Muscle of arm (tissue), 1 donor: ENCODE measurements at regions not wholly inside any gene's neighbourhood (a gene's known extent, or its start where the extent isn't known, plus 50 kb on each side); places are given as distances from the start of the nearest gene placed in this dataset.

Source experiments
- DNase-seq: peaks from one replicate; pipeline ENCODE4 v3.0.0-alpha.2; 2013

GRCh38 chr16:50469121-50469743 is 79.0 kb upstream of the NKD1 start:
- no peak for DNase-seq

- no peak for DNase-seq
Observed at GRCh38 chr16:50468749-50469078, 79.5 kb upstream of the NKD1 start.

- DNase-seq, result peak; percentile 7
Observed at GRCh38 chr16:50467943-50468748, 80.0 kb upstream of the NKD1 start.

DNA sequence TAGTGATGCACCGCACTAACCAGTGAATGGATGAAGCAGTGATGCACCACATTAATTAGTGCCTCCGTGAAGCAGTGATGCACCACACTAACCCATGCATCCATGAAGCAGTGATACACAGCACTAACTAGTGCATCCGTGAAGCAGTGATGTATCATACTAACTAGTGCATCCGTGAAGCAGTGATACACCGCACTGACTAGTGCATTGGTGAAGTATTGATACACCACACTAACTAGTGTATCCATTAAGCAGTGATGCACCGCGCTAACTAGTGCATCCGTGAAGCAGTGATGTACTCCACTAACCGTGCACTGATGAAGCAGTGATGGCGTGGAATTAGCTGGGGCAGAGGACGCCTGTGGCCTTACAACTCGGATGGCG is 80.6 kb upstream of the NKD1 start:
- no peak for DNase-seq

DNA sequence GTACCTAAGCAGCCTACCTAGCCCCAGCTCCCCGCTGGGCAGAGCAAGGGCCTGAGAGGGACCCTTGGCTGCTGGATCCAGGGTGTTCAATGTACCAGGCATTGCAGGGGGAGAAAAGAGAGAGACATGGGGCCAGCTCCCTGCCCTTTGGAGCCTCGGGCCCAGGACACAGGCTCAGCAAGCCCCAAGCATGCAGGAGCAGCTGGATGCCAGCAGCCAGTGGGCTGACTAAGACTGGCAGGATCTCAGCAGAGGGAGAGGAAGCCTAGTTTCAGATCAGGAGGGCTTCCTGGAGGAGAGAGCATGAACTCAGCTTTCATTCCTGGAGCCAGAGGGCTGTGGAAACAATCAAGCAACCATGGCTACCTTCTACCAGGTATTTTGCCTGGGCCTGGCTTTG is 82.0 kb upstream of the NKD1 start:
- DNase-seq, result no peak

DNA sequence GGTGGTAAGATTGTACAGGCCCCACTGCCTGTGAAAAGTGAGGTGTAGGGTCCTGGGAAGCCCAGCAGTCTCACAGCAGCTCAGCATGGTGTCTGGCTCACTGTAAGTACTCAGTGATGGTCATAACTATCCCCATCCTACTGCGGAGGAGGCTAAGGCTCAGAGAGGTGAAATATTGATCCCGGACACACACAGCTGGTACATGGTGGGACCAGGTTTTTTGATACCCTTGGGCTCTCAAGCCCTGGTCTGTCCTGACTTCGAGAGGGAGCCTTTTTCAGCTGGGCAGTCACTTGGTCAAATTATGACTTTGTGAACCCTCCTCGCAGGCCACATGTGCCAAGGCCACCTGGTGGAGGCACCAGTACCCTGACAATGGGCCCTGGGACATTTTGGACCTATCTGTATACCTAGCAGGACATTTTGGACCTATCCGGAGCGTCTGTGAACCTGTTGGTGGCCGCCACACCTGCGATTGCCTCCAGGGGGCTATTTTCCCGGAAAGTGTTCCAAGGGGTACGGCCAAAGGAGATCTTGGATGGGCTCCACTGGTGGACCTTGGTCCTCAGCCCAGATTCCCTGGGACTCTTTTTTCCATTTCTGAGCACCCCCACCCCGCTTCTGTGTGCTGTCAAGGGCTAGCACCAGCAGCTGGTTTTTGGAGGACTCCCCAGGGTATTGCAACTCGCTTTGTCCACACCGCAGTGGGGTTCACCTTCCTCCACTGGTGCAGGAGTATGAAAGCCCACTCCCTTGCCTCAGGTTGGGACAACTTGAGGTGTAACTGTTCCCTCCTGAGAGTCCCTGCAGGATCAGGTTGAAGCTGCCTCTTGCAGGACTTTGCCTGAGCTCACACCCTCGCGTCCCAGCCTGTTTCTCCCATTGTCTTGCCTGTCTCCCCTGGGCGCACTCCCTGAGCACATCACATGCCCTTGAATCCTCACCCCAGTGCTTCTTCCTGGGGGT is 83.6 kb upstream of the NKD1 start:
- no peak for DNase-seq

GRCh38 chr16:50463581-50464324 is 84.4 kb upstream of the NKD1 start:
- no peak for DNase-seq

DNA sequence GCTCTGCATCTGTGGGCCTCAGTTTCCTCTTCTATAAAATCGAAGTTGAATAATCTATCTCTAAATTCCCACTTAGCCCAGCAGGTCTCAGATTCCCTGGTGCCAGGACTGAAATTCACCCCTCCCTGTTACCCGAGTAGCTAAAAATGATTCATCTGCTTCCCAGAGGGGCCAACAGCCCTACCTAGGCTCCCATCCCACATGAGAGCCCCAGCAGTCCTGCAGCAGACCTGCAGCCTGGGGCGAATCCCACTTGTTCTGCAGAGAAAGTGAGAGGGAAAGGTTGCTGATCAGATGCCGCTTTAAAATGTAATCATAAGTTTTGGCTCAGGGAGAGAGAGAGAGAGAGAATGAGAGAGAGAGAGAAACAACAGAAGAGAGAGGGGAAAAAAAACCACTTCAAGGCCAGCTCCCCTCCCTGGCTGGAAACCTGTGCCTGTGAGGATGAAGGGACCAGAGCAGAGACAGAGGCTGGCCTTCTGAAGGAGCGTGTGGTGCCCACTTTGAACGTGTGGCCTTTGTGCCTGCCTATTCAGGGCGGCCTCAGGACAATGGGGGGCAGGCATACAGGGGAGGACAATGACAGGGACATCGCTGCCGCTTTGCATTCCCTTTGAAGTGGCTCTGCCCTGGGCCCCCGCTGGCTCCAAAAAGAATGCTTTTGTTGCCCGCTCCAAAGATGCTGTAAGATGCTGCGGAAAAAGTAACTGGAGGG is 85.2 kb upstream of the NKD1 start:
- DNase-seq, result no peak

- DNase-seq, result no peak
Observed at GRCh38 chr16:50461400-50461760, 86.8 kb upstream of the NKD1 start.

- DNase-seq, result no peak
Observed at GRCh38 chr16:50460538-50461399, 87.4 kb upstream of the NKD1 start.

GRCh38 chr16:50459496-50460080 is 88.6 kb upstream of the NKD1 start:
- DNase-seq, result no peak

GRCh38 chr16:50458667-50459495 is 89.3 kb upstream of the NKD1 start:
- DNase-seq, result no peak

DNA sequence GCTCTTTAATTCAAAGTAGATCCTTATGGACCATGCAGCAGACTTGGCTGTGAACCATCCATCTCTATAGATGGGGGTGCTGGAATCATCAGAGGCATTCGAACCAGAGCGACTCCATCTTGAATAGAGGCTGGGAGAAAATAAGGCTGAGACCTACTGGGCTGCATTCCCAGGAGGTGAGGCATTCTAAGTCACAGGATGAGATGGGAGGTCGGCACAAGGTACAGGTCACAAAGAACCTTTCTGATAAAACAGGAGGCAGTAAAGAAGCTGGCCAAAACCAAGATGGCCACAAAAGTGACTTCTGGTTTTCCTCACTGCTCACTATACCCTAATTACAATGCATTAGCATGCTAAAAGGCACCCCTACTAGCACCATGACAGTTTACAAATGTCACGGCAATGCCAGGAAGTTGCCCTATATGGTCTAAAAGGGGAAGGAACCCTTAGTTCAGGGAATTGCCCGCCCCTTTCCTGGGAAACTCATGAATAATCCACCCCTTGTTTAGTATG is 89.2 kb upstream of the BRD7 start:
- no peak for DNase-seq

DNA sequence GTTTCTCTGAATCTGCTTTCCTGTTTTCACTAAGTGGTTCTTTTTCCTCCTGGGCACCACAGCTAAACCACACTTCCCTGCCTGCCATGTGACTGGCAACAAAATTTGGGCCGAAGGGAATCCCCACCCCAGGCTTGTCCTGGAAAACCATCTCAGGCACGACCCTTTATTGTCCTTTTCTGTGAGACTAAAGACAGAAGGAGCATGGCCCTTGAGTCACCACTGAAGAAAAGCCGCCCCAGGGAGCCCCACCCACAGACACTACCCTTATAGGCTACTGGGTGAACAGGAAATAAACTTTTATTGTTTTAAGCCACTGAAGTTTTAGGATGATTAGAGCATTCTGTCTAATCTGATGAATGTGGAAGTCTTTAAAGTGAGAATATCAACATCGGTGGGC is 88.6 kb upstream of the BRD7 start:
- DNase-seq, result no peak

GRCh38 chr16:50455288-50455845 is 86.6 kb upstream of the BRD7 start:
- DNase-seq, result no peak

- no peak for DNase-seq
Observed at GRCh38 chr16:50453446-50453845, 84.7 kb upstream of the BRD7 start.

GRCh38 chr16:50451951-50452508 is 83.2 kb upstream of the BRD7 start:
- no peak for DNase-seq

GRCh38 chr16:50450957-50451356 is 82.2 kb upstream of the BRD7 start:
- DNase-seq, result no peak
